ENCODE measurements at regions not wholly inside any gene's neighbourhood (a gene's known extent, or its start where the extent isn't known, plus 50 kb on each side); places are given as distances from the start of the nearest gene placed in this dataset.

GRCh38 chrX:3527166-3527565 lies 180.7 kb upstream of the MXRA5 start:
- Histone ChIP-seq H3K9me3 (no peaks in the 10 kb centered on the region), H3K36me3 (no peaks in the 10 kb centered on the region), H3K27ac (no peak overlapping the region), H3K27me3 (no peaks in the 10 kb centered on the region), H3K4me1 (no peaks in the 10 kb centered on the region), H3K9ac (ENCODE audit: low read depth in 2 of 2, low read length in 2 of 2) (no peak overlapping the region), H3K4me3 (no peak overlapping the region)
- TF ChIP-seq CTCF (IDR thresholded peaks at IDR 0.05), result no peak
- no peak for DNase-seq
- intact Hi-C loops (cut with DNase I), result no loop called here

- Histone ChIP-seq H3K9ac (ENCODE audit: low read depth in 2 of 2, low read length in 2 of 2) (no peak overlapping the region), H3K4me3 (no peak overlapping the region), H3K4me1 (no peaks in the 10 kb centered on the region), H3K36me3 (no peaks in the 10 kb centered on the region), H3K27ac (no peak overlapping the region), H3K9me3 (no peaks in the 10 kb centered on the region), H3K27me3 (no peaks in the 10 kb centered on the region)
- no peak for TF ChIP-seq CTCF (IDR thresholded peaks at IDR 0.05)
- DNase-seq, result no peak
- intact Hi-C loops (cut with DNase I), result no loop called here
These were observed 180.3 kb upstream of the MXRA5 start for GRCh38 chrX:3526731-3527130.

- Histone ChIP-seq H3K9me3 (no peaks in the 10 kb centered on the region), H3K27ac (no peak overlapping the region), H3K36me3 (no peaks in the 10 kb centered on the region), H3K9ac (ENCODE audit: low read depth in 2 of 2, low read length in 2 of 2) (no peak overlapping the region), H3K4me3 (no peak overlapping the region), H3K4me1 (no peaks in the 10 kb centered on the region), H3K27me3 (no peaks in the 10 kb centered on the region)
- intact Hi-C loops (cut with DNase I), result no loop called here
- TF ChIP-seq CTCF (IDR thresholded peaks at IDR 0.05), result no peak
- DNase-seq, result no peak
These were observed 179.6 kb upstream of the MXRA5 start for GRCh38 chrX:3526071-3526470.

GRCh38 chrX:3522101-3522650 lies 175.7 kb upstream of the MXRA5 start:
- intact Hi-C loops (cut with DNase I), result no loop called here
- no peak overlapping the region for H3K4me3 ChIP-seq
- no peaks in the 10 kb centered on the region for H3K27me3 ChIP-seq
- no peaks in the 10 kb centered on the region for H3K9me3 ChIP-seq
- TF ChIP-seq CTCF (IDR thresholded peaks at IDR 0.05), result no peak
- no peaks in the 10 kb centered on the region for H3K4me1 ChIP-seq
- no peak overlapping the region for H3K9ac ChIP-seq (ENCODE audit: low read depth in 2 of 2, low read length in 2 of 2)
- H3K27ac ChIP-seq, result no peak overlapping the region
- DNase-seq, result no peak
- no peaks in the 10 kb centered on the region for H3K36me3 ChIP-seq

GRCh38 chrX:3521396-3521795 lies 174.9 kb upstream of the MXRA5 start:
- no peak for DNase-seq
- H3K9ac ChIP-seq (ENCODE audit: low read depth in 2 of 2, low read length in 2 of 2), result no peak overlapping the region
- H3K9me3 ChIP-seq, result no peaks in the 10 kb centered on the region
- intact Hi-C loops (cut with DNase I), result no loop called here
- no peaks in the 10 kb centered on the region for H3K4me1 ChIP-seq
- no peak for TF ChIP-seq CTCF (IDR thresholded peaks at IDR 0.05)
- H3K4me3 ChIP-seq, result no peak overlapping the region
- no peaks in the 10 kb centered on the region for H3K36me3 ChIP-seq
- no peaks in the 10 kb centered on the region for H3K27me3 ChIP-seq
- no peak overlapping the region for H3K27ac ChIP-seq

- no peak for TF ChIP-seq CTCF (IDR thresholded peaks at IDR 0.05)
- no peaks in the 10 kb centered on the region for H3K4me1 ChIP-seq
- intact Hi-C loops (cut with DNase I), result no loop called here
- no peak overlapping the region for H3K4me3 ChIP-seq
- no peak for DNase-seq
- H3K36me3 ChIP-seq, result no peaks in the 10 kb centered on the region
- no peak overlapping the region for H3K9ac ChIP-seq (ENCODE audit: low read depth in 2 of 2, low read length in 2 of 2)
- H3K27ac ChIP-seq, result no peak overlapping the region
- H3K27me3 ChIP-seq, result no peaks in the 10 kb centered on the region
- H3K9me3 ChIP-seq, result no peaks in the 10 kb centered on the region
These were observed 174.5 kb upstream of the MXRA5 start for GRCh38 chrX:3520982-3521381.
